GM23338 (cell line): ENCODE measurements at regions not wholly inside any gene's neighbourhood (a gene's known extent, or its start where the extent isn't known, plus 50 kb on each side); places are given as distances from the start of the nearest gene placed in this dataset.

ENCODE experiments used
- ATAC-seq: fragments of 200-7000 bp; cut with Tn5 transposase; 3 replicates; pipeline ENCODE4 v1.9.1; 2020
- DNase-seq: peaks from one replicate; pipeline ENCODE4 v3.0.0-alpha.2; 2015; ENCODE audit warnings: low spot score
- H2AFZ ChIP-seq: fragments of 200-600 bp; sonication (generic); 2 replicates; pipeline ENCODE4 v1.8.0; 2016; ENCODE audit warnings: antibody characterized with exemption, mild to moderate bottlenecking, moderate library complexity
- H3F3A ChIP-seq: fragments of 200-600 bp; sonication (generic); replicated peaks from 2 replicates; pipeline ENCODE4 v1.8.0; 2017; ENCODE audit warnings: antibody characterized with exemption, mixed run types, low read depth
- H3K27ac ChIP-seq: fragments of 200-600 bp; sonication (generic); 2 replicates; pipeline ENCODE4 v1.6.1; 2016; ENCODE audit warnings: low read depth
- H3K27me3 ChIP-seq: fragments of 200-600 bp; sonication (generic); 2 replicates; pipeline ENCODE4 v1.8.0; 2016; ENCODE audit warnings: mild to moderate bottlenecking, mixed run types, moderate library complexity; ENCODE audit not compliant: insufficient read depth
- H3K36me3 ChIP-seq: fragments of 200-600 bp; sonication (generic); 2 replicates; pipeline ENCODE4 v1.8.0; 2016; ENCODE audit warnings: mild to moderate bottlenecking; ENCODE audit not compliant: insufficient read depth
- H3K4me1 ChIP-seq: fragments of 200-600 bp; sonication (generic); 2 replicates; pipeline ENCODE4 v1.8.0; 2016; ENCODE audit warnings: mild to moderate bottlenecking, moderate library complexity; ENCODE audit not compliant: insufficient read depth
- H3K4me2 ChIP-seq: fragments of 200-600 bp; sonication (generic); 2 replicates; pipeline ENCODE4 v1.7.1; 2017; ENCODE audit warnings: mixed run types
- H3K4me3 ChIP-seq: fragments of 200-600 bp; sonication (generic); 2 replicates; pipeline ENCODE4 v1.6.1; 2016; ENCODE audit warnings: mixed run types
- H3K79me2 ChIP-seq: fragments of 200-600 bp; sonication (generic); replicated peaks from 2 replicates; pipeline ENCODE4 v1.8.0; 2017; ENCODE audit warnings: mild to moderate bottlenecking; ENCODE audit not compliant: insufficient read depth
- H3K9me2 ChIP-seq: fragments of 200-600 bp; sonication (generic); 2 replicates; pipeline ENCODE4 v1.8.0; 2017; ENCODE audit not compliant: insufficient read depth
- H4K20me1 ChIP-seq: fragments of 200-600 bp; sonication (generic); replicated peaks from 2 replicates; pipeline ENCODE4 v1.8.0; 2017; ENCODE audit warnings: mild to moderate bottlenecking; ENCODE audit not compliant: insufficient read depth
- H3K27ac Mint-ChIP-seq: 2 replicates; pipeline ENCODE4 v1.8.0; 2020; ENCODE audit warnings: inconsistent platforms, mild to moderate bottlenecking, moderate library complexity, mixed read lengths
- H3K27me3 Mint-ChIP-seq: 3 replicates; pipeline ENCODE4 v1.8.0; 2022; ENCODE audit warnings: low read depth, mild to moderate bottlenecking, moderate library complexity, mixed read lengths, inconsistent platforms; ENCODE audit not compliant: insufficient read depth, poor library complexity
- H3K36me3 Mint-ChIP-seq: 3 replicates; pipeline ENCODE4 v1.8.0; 2021; ENCODE audit warnings: low read depth, mild to moderate bottlenecking, inconsistent platforms, moderate library complexity, mixed read lengths
- H3K4me1 Mint-ChIP-seq: 3 replicates; pipeline ENCODE4 v1.8.0; 2020; ENCODE audit warnings: mild to moderate bottlenecking, inconsistent platforms, mixed read lengths
- H3K4me3 Mint-ChIP-seq: 3 replicates; pipeline ENCODE4 v1.8.0; 2021; ENCODE audit warnings: moderate library complexity, mild to moderate bottlenecking, inconsistent platforms, mixed read lengths
- H3K9me3 Mint-ChIP-seq: 3 replicates; pipeline ENCODE4 v1.8.0; 2020; ENCODE audit warnings: moderate library complexity, mild to moderate bottlenecking, inconsistent platforms, mixed read lengths
- CREB1 ChIP-seq: fragments of 250-450 bp; sonication (Bioruptor Pico); IDR thresholded peaks from 2 replicates; pipeline ENCODE4 v1.5.0; 2020; ENCODE audit warnings: low read depth, mild to moderate bottlenecking, moderate library complexity
- CTCF ChIP-seq, 2 experiments: fragments of 200-600 bp in 1 of 2; sonication (generic) in 1 of 2; conservative IDR thresholded peaks; 2 replicates each; pipeline versions ENCODE4 v1.5.1 to v1.6.1; 2016 to 2017; ENCODE audit warnings: antibody characterized with exemption in 2 of 2, low read depth in 2 of 2, mild to moderate bottlenecking in 2 of 2, moderate library complexity in 1 of 2
- ETS1 ChIP-seq: IDR thresholded peaks from 2 replicates; pipeline ENCODE4 v1.6.1; 2016; ENCODE audit warnings: antibody characterized with exemption
- EZH2 ChIP-seq: fragments of 200-600 bp; sonication (generic); IDR thresholded peaks from one replicate; pipeline ENCODE4 v1.8.0; 2017; ENCODE audit warnings: antibody characterized with exemption, mild to moderate bottlenecking, low read depth; ENCODE audit not compliant: unreplicated experiment
- EZH2phosphoT487 ChIP-seq: fragments of 200-600 bp; sonication (generic); IDR thresholded peaks from one replicate; pipeline ENCODE4 v1.8.1; 2018; ENCODE audit warnings: antibody characterized with exemption; ENCODE audit not compliant: unreplicated experiment
- JUNB ChIP-seq: IDR thresholded peaks from one replicate; pipeline ENCODE4 v1.6.1; 2016; ENCODE audit warnings: antibody characterized with exemption; ENCODE audit not compliant: unreplicated experiment
- NANOG ChIP-seq: IDR thresholded peaks from 2 replicates; pipeline ENCODE4 v1.6.1; 2016; ENCODE audit warnings: antibody characterized with exemption, borderline replicate concordance
- POLR2AphosphoS5 ChIP-seq: IDR thresholded peaks from 2 replicates; pipeline ENCODE4 v1.6.1; 2016; ENCODE audit warnings: antibody characterized with exemption, low read depth
- REST ChIP-seq: IDR thresholded peaks from one replicate; pipeline ENCODE4 v1.6.1; 2018; ENCODE audit warnings: antibody characterized with exemption; ENCODE audit not compliant: unreplicated experiment
- STAT1 ChIP-seq: IDR thresholded peaks from one replicate; pipeline ENCODE4 v1.6.1; 2016; ENCODE audit warnings: antibody characterized with exemption; ENCODE audit not compliant: unreplicated experiment
- ZNF114 ChIP-seq: fragments of 250-450 bp; sonication (Bioruptor Pico); IDR thresholded peaks from 2 replicates; pipeline ENCODE4 v1.5.0; 2020; ENCODE audit warnings: mild to moderate bottlenecking, moderate library complexity
- ZNF331 ChIP-seq: fragments of 250-450 bp; sonication (Bioruptor Pico); IDR thresholded peaks from 2 replicates; pipeline ENCODE4 v1.5.0; 2020; ENCODE audit warnings: low read depth, mild to moderate bottlenecking, moderate library complexity
- ZNF462 ChIP-seq: fragments of 250-450 bp; sonication (Bioruptor Pico); IDR thresholded peaks from 2 replicates; pipeline ENCODE4 v1.5.0; 2020; ENCODE audit warnings: mild to moderate bottlenecking, moderate library complexity

- peaks cover 2% of the 10 kb centered on the region for H3K27me3 Mint-ChIP-seq
Measured at GRCh38 chr4:173793937-173794510, 264.0 kb upstream of the HAND2 start.

More at GRCh38 chr4:173793937-173794510, 264.0 kb upstream of the HAND2 start:
- H3K4me1 ChIP-seq = no peaks in the 10 kb centered on the region
- no peaks in the 10 kb centered on the region for H3K4me1 Mint-ChIP-seq
- no peak overlapping the region for H3K27ac Mint-ChIP-seq
- H3K9me2 ChIP-seq = no peaks in the 10 kb centered on the region
- no peak overlapping the region for H3K4me3 Mint-ChIP-seq
- H3K9me3 Mint-ChIP-seq = no peaks in the 10 kb centered on the region; the same call in 2 of the 3 replicates
- H3K27me3 ChIP-seq = no peaks in the 10 kb centered on the region
- H2AFZ ChIP-seq = no peak overlapping the region
- TF ChIP-seq REST (no peak), ZNF331 (no peak), NANOG (no peak), POLR2AphosphoS5 (no peak), CREB1 (CRISPR knock-in tag) (no peak), CTCF (conservative IDR thresholded peaks at IDR 0.05; ENCODE audit: low read depth in 2 of 2) (no peak), ZNF462 (CRISPR knock-in tag) (no peak), EZH2 (no peak), ETS1 (no peak), EZH2phosphoT487 (no peak), ZNF114 (no peak), STAT1 (no peak), JUNB (no peak)
- H3K4me2 ChIP-seq = no peak overlapping the region
- H3K4me3 ChIP-seq = no peak overlapping the region
- no peaks in the 10 kb centered on the region for H3F3A ChIP-seq
- H3K36me3 ChIP-seq = no peaks in the 10 kb centered on the region
- ATAC-seq (no peak), DNase-seq (no peak)
- H4K20me1 ChIP-seq = no peaks in the 10 kb centered on the region
- no peaks in the 10 kb centered on the region for H3K79me2 ChIP-seq
- H3K36me3 Mint-ChIP-seq = no peaks in the 10 kb centered on the region
- no peak overlapping the region for H3K27ac ChIP-seq
